GM12878 (cell line): ENCODE measurements at regions not wholly inside any gene's neighbourhood (a gene's known extent, or its start where the extent isn't known, plus 50 kb on each side); places are given as distances from the start of the nearest gene placed in this dataset.

ENCODE experiments used
- ATAC-seq: fragments of 200-7000 bp; cut with Tn5 transposase; 3 replicates; pipeline ENCODE4 v1.9.1; 2020; ENCODE audit warnings: mild to moderate bottlenecking, moderate library complexity
- BruUV-seq: library from RNA; stranded (reverse); fragments of 400-500 nt; replicated peaks from 2 replicates; lab custom pipeline; 2021; lab: Mats Ljungman, UMichigan
- CTCF ChIA-PET: fragments of 300-600 bp; sonication (Branson Sonifier 250); formaldehyde crosslinking; extraction: SDS; loops from one replicate; lab custom pipeline; 2021; ENCODE audit warnings: inconsistent platforms; lab: Yijun Ruan, JAX
- POLR2A ChIA-PET: fragments of 350-600 bp; formaldehyde crosslinking; extraction: SDS; loops from one replicate; lab custom pipeline; 2021; ENCODE audit warnings: inconsistent platforms; lab: Charles Lee
- RAD21 ChIA-PET: fragments of 300-600 bp; sonication (Branson Sonifier 250); formaldehyde crosslinking; loops from one replicate; lab custom pipeline; 2023; ENCODE audit warnings: antibody characterized with exemption; ENCODE audit not compliant: unreplicated experiment; lab: Charles Lee
- SMC1A ChIA-PET: fragments of 300-600 bp; sonication (Branson Sonifier 250); formaldehyde crosslinking; loops from one replicate; lab custom pipeline; 2023; ENCODE audit not compliant: unreplicated experiment, uncharacterized antibody; lab: Charles Lee
- DNase-seq: peaks from one replicate; pipeline ENCODE4 v3.0.0-alpha.2; 2011; ENCODE audit warnings: low read depth, low spot score
- FAIRE-seq: peaks from 3 replicates; lab custom pipeline; 2011; peaks lifted over from hg19 to GRCh38; lab: Jason Lieb, UNC
- H2AFZ ChIP-seq: 2 replicates; pipeline ENCODE4 v1.6.0; 2011; ENCODE audit warnings: low read depth, low read length, control low read depth; ENCODE audit not compliant: control insufficient read depth
- H3K27ac ChIP-seq: 2 replicates; pipeline ENCODE4 v1.5.1; 2011; ENCODE audit warnings: control low read depth; ENCODE audit not compliant: control insufficient read depth, insufficient read depth
- H3K27me3 ChIP-seq, 2 experiments: replicated peaks in 1 of 2; 2 replicates each; pipeline versions ENCODE4 v1.6.0 to v1.6.1; 2011; ENCODE audit warnings: low read length in 1 of 2; ENCODE audit not compliant: control insufficient read depth in 2 of 2, insufficient read depth in 2 of 2
- H3K36me3 ChIP-seq, 2 experiments: 2 replicates each; pipeline ENCODE4 v1.5.1; 2011; ENCODE audit warnings: low read length in 1 of 2; ENCODE audit not compliant: control insufficient read depth in 2 of 2, insufficient read depth in 2 of 2
- H3K4me1 ChIP-seq: 2 replicates; pipeline ENCODE4 v1.6.1; 2011; ENCODE audit warnings: mild to moderate bottlenecking, low read length, moderate library complexity, mixed read lengths; ENCODE audit not compliant: control insufficient read depth, insufficient read depth
- H3K4me2 ChIP-seq: 2 replicates; pipeline ENCODE4 v1.6.0; 2011; ENCODE audit warnings: control low read depth; ENCODE audit not compliant: control insufficient read depth, insufficient read depth
- H3K4me3 ChIP-seq: fragments of 200-600 bp; sonication (generic); 2 replicates; pipeline ENCODE4 v1.5.1; 2016
- H3K79me2 ChIP-seq: 2 replicates; pipeline ENCODE4 v1.6.0; 2011; ENCODE audit warnings: low read length; ENCODE audit not compliant: control insufficient read depth, insufficient read depth
- H3K9ac ChIP-seq: 2 replicates; pipeline ENCODE4 v1.8.0; 2011; ENCODE audit warnings: low read length, control low read depth, mixed read lengths; ENCODE audit not compliant: control insufficient read depth, insufficient read depth
- H3K9me3 ChIP-seq: replicated peaks from 3 replicates; pipeline ENCODE4 v1.5.1; 2011; ENCODE audit warnings: mild to moderate bottlenecking, low read length; ENCODE audit not compliant: control insufficient read depth, insufficient read depth
- H4K20me1 ChIP-seq: 2 replicates; pipeline ENCODE4 v1.6.0; 2011; ENCODE audit not compliant: control insufficient read depth, insufficient read depth
- BCL11A ChIP-seq: IDR thresholded peaks from 2 replicates; pipeline ENCODE4 v1.6.1; 2011; ENCODE audit warnings: low read depth, low read length
- BRCA1 ChIP-seq: IDR thresholded peaks from 2 replicates; pipeline ENCODE4 v1.6.1; 2011; ENCODE audit warnings: low read depth, low read length, improper control_type of control experiment
- CEBPB ChIP-seq, 2 experiments: fragments of 150-350 bp in 1 of 2; IDR thresholded peaks; 2 replicates each; pipeline ENCODE4 v1.6.1; 2012 to 2014; ENCODE audit warnings: low read depth in 2 of 2, low read length in 2 of 2, borderline replicate concordance in 1 of 2, inconsistent platforms in 1 of 2
- E4F1 ChIP-seq: fragments of 450-650 bp; IDR thresholded peaks from 2 replicates; pipeline ENCODE4 v1.6.1; 2018; ENCODE audit warnings: borderline replicate concordance, mild to moderate bottlenecking; ENCODE audit not compliant: partially characterized antibody
- EGR1 ChIP-seq, 2 experiments: IDR thresholded peaks; 1 replicate in 1 of 2; 2 replicates in 1 of 2; pipeline ENCODE4 v1.6.1; 2011 to 2012; ENCODE audit warnings: low read depth in 2 of 2, low read length in 2 of 2, borderline replicate concordance in 1 of 2, mild to moderate bottlenecking in 1 of 2, moderate library complexity in 1 of 2
- ETV6 ChIP-seq, 2 experiments: fragments of 450-650 bp in 1 of 2; IDR thresholded peaks in 1 of 2; conservative IDR thresholded peaks in 1 of 2; 2 replicates each; pipeline ENCODE4 v1.6.1; 2014; ENCODE audit warnings: antibody characterized with exemption in 1 of 2, borderline replicate concordance in 1 of 2, low read depth in 1 of 2, mild to moderate bottlenecking in 1 of 2, moderate library complexity in 1 of 2
- KAT2A ChIP-seq: conservative IDR thresholded peaks from 2 replicates; pipeline ENCODE4 v1.6.1; 2011; ENCODE audit warnings: low read depth, low read length; ENCODE audit not compliant: control insufficient read depth
- RAD21 ChIP-seq: IDR thresholded peaks from 2 replicates; pipeline ENCODE4 v1.6.1; 2011; ENCODE audit warnings: mild to moderate bottlenecking, low read depth, low read length, moderate library complexity; ENCODE audit not compliant: insufficient read depth
- SPI1 ChIP-seq: IDR thresholded peaks from 2 replicates; pipeline ENCODE4 v1.6.1; 2011; ENCODE audit warnings: low read depth, mild to moderate bottlenecking, low read length, moderate library complexity, borderline replicate concordance; ENCODE audit not compliant: insufficient read depth
- ZNF274 ChIP-seq: IDR thresholded peaks from one replicate; pipeline ENCODE4 v1.8.0; 2011; ENCODE audit not compliant: insufficient read length, insufficient read depth
- ZNF384 ChIP-seq: IDR thresholded peaks from 2 replicates; pipeline ENCODE4 v1.6.1; 2012; ENCODE audit warnings: low read depth, mild to moderate bottlenecking, low read length, improper control_type of control experiment, borderline replicate concordance
- WGBS: methylation state at CpG from one replicate; pipeline ENCODE4 v1.1.6; 2016; ENCODE audit warnings: low lambda C conversion rate; ENCODE audit not compliant: insufficient replicate concordance, insufficient coverage; ENCODE audit errors: missing lambda C conversion rate; 5-methylcytosine and 5-hydroxymethylcytosine counted together
- in situ Hi-C: fragments of 300-500 bp; cut with MboI; formaldehyde crosslinking; loops from 9 replicates; pipeline ENCODE4 v1.14.3; 2018; ENCODE audit warnings: mixed read lengths
- intact Hi-C: fragments of 100-400 bp; cut with micrococcal nuclease; formaldehyde crosslinking; loops from one replicate; pipeline ENCODE4 v1.14.2; 2022; ENCODE audit not compliant: unreplicated experiment

- no peaks in the 10 kb centered on the region for H3K36me3 ChIP-seq
- intact Hi-C loops, result no loop called here
- FAIRE-seq, result no peak
- peak; percentile 93 for ATAC-seq
- no peak overlapping the region for H3K4me3 ChIP-seq
- ChIA-PET RAD21 (no interaction called here), CTCF (no interaction called here), POLR2A (no interaction called here), SMC1A (interaction anchor here (0.7 kb wide), 1 partner anchor 1131 kb away, joined by 3 read pairs; no protein-coding TSS in a partner anchor)
- H3K4me1 ChIP-seq, result no peaks in the 10 kb centered on the region
- H3K9me3 ChIP-seq, result no peaks in the 10 kb centered on the region
- DNase-seq, result no peak
- H3K27me3 ChIP-seq, result no peaks in the 10 kb centered on the region
- H4K20me1 ChIP-seq, result no peaks in the 10 kb centered on the region
- no peak overlapping the region for H3K9ac ChIP-seq
- no peak overlapping the region for H2AFZ ChIP-seq
- no peak overlapping the region for H3K27ac ChIP-seq
- no peak for TF ChIP-seq ZNF274
- peak; percentile 27; the same call in 1 of the 2 replicates for TF ChIP-seq SPI1
- TF ChIP-seq BCL11A, result no peak
- no peak for TF ChIP-seq E4F1
- no peak for TF ChIP-seq EGR1 (IDR thresholded peaks at IDR 0.05; ENCODE audit: borderline replicate concordance in 1 of 2, low read depth in 2 of 2, low read length in 2 of 2)
- no peak for TF ChIP-seq BRCA1
- no peak for TF ChIP-seq ETV6 (conservative IDR thresholded peaks at IDR 0.05 in 1 of 2, IDR thresholded peaks at IDR 0.05 in 1 of 2; ENCODE audit: borderline replicate concordance in 1 of 2, low read depth in 1 of 2)
- peak; percentile 50; the same call in 1 of the 2 replicates for TF ChIP-seq ZNF384
- TF ChIP-seq KAT2A, result no peak
- TF ChIP-seq CEBPB (IDR thresholded peaks at IDR 0.05; ENCODE audit: borderline replicate concordance in 1 of 2, low read depth in 2 of 2, low read length in 2 of 2), result no peak
- TF ChIP-seq RAD21, result no peak
- 0% methylated on average over 2 of the region's 2 CpGs for WGBS
- in situ Hi-C loops, result no loop called here
- BruUV-seq, result no TSS peak
- H3K79me2 ChIP-seq, result no peaks in the 10 kb centered on the region
- no peak overlapping the region for H3K4me2 ChIP-seq
Observed at GRCh38 chr2:163417596-163418337, 318.0 kb downstream of the FIGN start.
